PC-9 (cell line): ENCODE measurements at regions not wholly inside any gene's neighbourhood (a gene's known extent, or its start where the extent isn't known, plus 50 kb on each side); places are given as distances from the start of the nearest gene placed in this dataset.

Experiments used
- EZH2 ChIP-seq: fragments of 200-600 bp; sonication (generic); IDR thresholded peaks from 2 replicates; pipeline ENCODE4 v1.8.0; 2017; ENCODE audit warnings: antibody characterized with exemption, low read depth
- TF ChIP-seq, protein P1 (sequence below): fragments of 200-600 bp; sonication (generic); conservative IDR thresholded peaks from 2 replicates; pipeline ENCODE4 v1.6.1; 2017; ENCODE audit warnings: mixed run types, antibody characterized with exemption, mild to moderate bottlenecking, moderate library complexity

DNA sequence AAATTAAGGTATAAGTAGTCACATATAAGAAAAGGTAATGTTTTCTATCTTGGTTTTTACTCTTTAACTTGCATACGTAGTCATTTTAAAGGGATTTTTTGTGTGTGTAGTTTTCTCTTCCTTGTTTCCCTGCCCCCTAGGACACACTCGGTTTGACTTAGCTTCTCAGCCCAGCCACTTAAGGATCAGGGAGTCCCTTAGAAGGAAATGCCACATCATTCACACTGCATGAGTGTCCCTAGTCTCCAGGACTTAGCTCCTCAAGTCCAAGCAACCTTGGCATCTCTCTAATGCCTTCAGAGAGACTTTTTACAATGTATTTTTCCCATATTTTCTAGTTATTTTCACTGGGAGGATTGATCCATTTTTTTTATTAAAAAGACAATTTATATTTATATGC lies 1407.7 kb downstream of the EFNB2 start:
- TF ChIP-seq, protein P1, sequence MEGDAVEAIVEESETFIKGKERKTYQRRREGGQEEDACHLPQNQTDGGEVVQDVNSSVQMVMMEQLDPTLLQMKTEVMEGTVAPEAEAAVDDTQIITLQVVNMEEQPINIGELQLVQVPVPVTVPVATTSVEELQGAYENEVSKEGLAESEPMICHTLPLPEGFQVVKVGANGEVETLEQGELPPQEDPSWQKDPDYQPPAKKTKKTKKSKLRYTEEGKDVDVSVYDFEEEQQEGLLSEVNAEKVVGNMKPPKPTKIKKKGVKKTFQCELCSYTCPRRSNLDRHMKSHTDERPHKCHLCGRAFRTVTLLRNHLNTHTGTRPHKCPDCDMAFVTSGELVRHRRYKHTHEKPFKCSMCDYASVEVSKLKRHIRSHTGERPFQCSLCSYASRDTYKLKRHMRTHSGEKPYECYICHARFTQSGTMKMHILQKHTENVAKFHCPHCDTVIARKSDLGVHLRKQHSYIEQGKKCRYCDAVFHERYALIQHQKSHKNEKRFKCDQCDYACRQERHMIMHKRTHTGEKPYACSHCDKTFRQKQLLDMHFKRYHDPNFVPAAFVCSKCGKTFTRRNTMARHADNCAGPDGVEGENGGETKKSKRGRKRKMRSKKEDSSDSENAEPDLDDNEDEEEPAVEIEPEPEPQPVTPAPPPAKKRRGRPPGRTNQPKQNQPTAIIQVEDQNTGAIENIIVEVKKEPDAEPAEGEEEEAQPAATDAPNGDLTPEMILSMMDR, result no peak
- no peak for TF ChIP-seq EZH2
